SH-SY5Y (cell line): ENCODE measurements at regions not wholly inside any gene's neighbourhood (a gene's known extent, or its start where the extent isn't known, plus 50 kb on each side); places are given as distances from the start of the nearest gene placed in this dataset.

ENCODE experiments used
- GATA2 ChIP-seq: IDR thresholded peaks from 2 replicates; pipeline ENCODE4 v1.6.1; 2011; ENCODE audit warnings: mild to moderate bottlenecking, low read depth, low read length
- GATA3 ChIP-seq: IDR thresholded peaks from 2 replicates; pipeline ENCODE4 v1.6.1; 2011; ENCODE audit warnings: low read depth, mild to moderate bottlenecking, low read length, moderate library complexity

DNA sequence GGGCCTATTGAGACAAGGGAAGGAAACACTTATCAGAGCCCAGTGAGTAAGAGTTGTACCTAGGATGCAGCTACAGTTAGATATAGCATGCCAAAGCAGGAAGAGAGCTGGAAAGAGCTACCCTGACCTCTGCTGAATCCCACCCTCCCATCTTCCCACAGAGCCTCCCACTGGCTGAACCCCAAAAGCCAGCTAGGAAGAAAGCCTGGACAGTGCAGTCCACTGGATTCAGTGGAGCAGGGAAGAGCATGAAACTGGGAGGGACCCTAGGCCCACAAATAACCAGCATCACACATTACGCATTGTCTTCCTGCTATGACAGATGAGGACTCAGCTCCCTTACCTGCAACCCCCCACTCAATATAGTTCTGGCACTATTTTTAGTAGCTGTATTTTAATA is 81.5 kb upstream of the AKAP13 start:
- TF ChIP-seq GATA3 = no peak
- TF ChIP-seq GATA2 = no peak
